ENCODE measurements at regions not wholly inside any gene's neighbourhood (a gene's known extent, or its start where the extent isn't known, plus 50 kb on each side); places are given as distances from the start of the nearest gene placed in this dataset.

GRCh38 chr5:42366051-42366450, 57.2 kb upstream of the GHR start:
- TF ChIP-seq CTCF (IDR thresholded peaks at IDR 0.05; ENCODE audit: borderline replicate concordance, extremely low read depth, low read length, poor library complexity, severe bottlenecking), result no peak
- no peak for TF ChIP-seq EZH2 (IDR thresholded peaks at IDR 0.05; ENCODE audit: borderline replicate concordance, low read depth, low read length, severe bottlenecking)
